ENCODE measurements at regions not wholly inside any gene's neighbourhood (a gene's known extent, or its start where the extent isn't known, plus 50 kb on each side); places are given as distances from the start of the nearest gene placed in this dataset.

DNA sequence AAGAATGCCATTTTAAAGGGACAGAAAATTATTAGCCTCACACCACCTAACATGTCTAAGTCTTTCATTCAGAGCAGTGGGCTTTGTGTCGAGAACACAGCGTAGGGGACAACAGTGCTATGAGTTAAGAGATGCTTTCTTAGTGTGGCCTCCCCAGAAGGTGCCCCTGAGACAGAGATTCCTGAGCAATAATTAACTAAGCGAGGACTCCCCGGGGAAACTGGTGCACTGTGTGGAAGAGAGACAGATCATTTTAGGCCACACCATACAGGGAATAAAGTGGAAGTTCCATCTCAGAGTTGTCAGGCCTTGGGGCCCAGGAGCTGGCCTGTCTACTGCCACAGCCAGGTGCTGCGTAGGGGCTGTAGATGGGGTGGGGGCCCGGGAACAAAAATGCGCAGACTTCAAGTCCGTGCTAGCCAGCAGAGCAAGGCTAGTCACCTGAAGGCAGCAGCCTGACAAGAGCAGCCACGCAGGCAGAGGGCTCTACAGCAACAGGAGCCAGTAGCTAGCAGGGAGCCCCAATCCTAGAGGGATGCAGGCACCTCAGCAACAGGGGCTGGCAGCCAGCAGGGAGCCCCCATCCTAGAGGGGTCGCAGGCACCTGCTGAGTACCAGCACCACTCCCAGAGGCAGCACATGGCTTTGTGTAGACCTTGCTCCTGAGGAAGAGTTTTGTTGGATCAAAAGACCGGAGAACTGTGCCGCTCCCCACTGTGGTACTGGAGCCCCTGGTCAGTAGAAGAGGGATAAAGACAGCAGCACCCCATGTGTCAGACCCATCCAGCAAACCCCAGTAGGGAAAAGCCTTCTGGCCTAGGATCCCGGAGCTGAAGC is 63.0 kb upstream of the NXT1 start:
- Histone ChIP-seq H3K27ac (no peak overlapping the region), H3K9me3 (no peaks in the 10 kb centered on the region), H3K4me3 (no peak overlapping the region), H3K36me3 (no peaks in the 10 kb centered on the region), H3K4me1 (no peaks in the 10 kb centered on the region), H3K27me3 (no peaks in the 10 kb centered on the region)
- WGBS (ENCODE audit: insufficient coverage, low coverage, low lambda C conversion rate, missing lambda C conversion rate): 30% methylated on average over 5 of the region's 13 CpGs
- TF ChIP-seq, protein P1, sequence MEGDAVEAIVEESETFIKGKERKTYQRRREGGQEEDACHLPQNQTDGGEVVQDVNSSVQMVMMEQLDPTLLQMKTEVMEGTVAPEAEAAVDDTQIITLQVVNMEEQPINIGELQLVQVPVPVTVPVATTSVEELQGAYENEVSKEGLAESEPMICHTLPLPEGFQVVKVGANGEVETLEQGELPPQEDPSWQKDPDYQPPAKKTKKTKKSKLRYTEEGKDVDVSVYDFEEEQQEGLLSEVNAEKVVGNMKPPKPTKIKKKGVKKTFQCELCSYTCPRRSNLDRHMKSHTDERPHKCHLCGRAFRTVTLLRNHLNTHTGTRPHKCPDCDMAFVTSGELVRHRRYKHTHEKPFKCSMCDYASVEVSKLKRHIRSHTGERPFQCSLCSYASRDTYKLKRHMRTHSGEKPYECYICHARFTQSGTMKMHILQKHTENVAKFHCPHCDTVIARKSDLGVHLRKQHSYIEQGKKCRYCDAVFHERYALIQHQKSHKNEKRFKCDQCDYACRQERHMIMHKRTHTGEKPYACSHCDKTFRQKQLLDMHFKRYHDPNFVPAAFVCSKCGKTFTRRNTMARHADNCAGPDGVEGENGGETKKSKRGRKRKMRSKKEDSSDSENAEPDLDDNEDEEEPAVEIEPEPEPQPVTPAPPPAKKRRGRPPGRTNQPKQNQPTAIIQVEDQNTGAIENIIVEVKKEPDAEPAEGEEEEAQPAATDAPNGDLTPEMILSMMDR (IDR thresholded peaks at IDR 0.05): no peak
- no peak for TF ChIP-seq POLR2A (IDR thresholded peaks at IDR 0.05)
- ATAC-seq (no peak), DNase-seq (no peak)
- intact Hi-C loops (cut with DNase I): no loop called here

- ATAC-seq (no peak), DNase-seq (no peak)
- H3K27ac ChIP-seq: no peak overlapping the region
- H3K9me3 ChIP-seq: no peaks in the 10 kb centered on the region
- no peaks in the 10 kb centered on the region for H3K27me3 ChIP-seq
- no peak for TF ChIP-seq POLR2A (IDR thresholded peaks at IDR 0.05)
- TF ChIP-seq, protein P1 (IDR thresholded peaks at IDR 0.05): no peak
- WGBS (ENCODE audit: insufficient coverage, low coverage, low lambda C conversion rate, missing lambda C conversion rate): 78% methylated on average over 8 of the region's 8 CpGs
- no peaks in the 10 kb centered on the region for H3K4me1 ChIP-seq
- no peak overlapping the region for H3K4me3 ChIP-seq
- no peaks in the 10 kb centered on the region for H3K36me3 ChIP-seq
- intact Hi-C loops (cut with DNase I): no loop called here
These were observed 64.2 kb upstream of the NXT1 start for GRCh38 chr20:23286346-23286745.

DNA sequence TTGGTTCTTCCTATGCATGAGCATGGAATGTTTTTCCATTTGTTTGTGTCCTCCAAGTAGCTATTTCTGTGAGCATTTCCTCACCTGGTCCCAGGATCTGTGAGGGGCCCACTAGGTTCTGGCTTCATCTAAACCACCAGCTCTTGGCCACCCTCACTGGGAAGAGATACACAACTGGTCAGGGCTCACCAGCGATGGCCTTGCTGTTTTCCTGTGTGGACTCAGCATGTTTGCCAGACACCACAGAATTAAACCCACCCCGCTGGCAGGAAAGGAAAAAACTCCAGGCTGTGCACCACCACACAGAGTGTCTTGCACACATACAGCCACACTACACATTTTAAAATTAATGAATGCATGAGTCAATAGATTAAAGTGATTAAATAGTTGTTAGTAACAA is 65.1 kb upstream of the NXT1 start:
- Histone ChIP-seq H3K36me3 (no peaks in the 10 kb centered on the region), H3K4me3 (no peak overlapping the region)

GRCh38 chr20:23284009-23284408 is 66.6 kb upstream of the NXT1 start:
- Histone ChIP-seq H3K9me3 (no peaks in the 10 kb centered on the region), H3K27ac (no peak overlapping the region), H3K4me3 (no peak overlapping the region), H3K4me1 (no peaks in the 10 kb centered on the region), H3K27me3 (no peaks in the 10 kb centered on the region), H3K36me3 (no peaks in the 10 kb centered on the region)
- WGBS (ENCODE audit: insufficient coverage, low coverage, low lambda C conversion rate, missing lambda C conversion rate): 79% methylated on average over 2 of the region's 2 CpGs
- TF ChIP-seq POLR2A (IDR thresholded peaks at IDR 0.05): no peak
- TF ChIP-seq, protein P1 (IDR thresholded peaks at IDR 0.05): no peak
- intact Hi-C loops (cut with DNase I): no loop called here
- DNase-seq: no peak
- no peak for ATAC-seq

More for the DNA sequence above, 65.1 kb upstream of the NXT1 start:
- no peak for ATAC-seq
- Histone ChIP-seq H3K27ac (no peak overlapping the region), H3K9me3 (no peaks in the 10 kb centered on the region), H3K27me3 (no peaks in the 10 kb centered on the region), H3K4me1 (no peaks in the 10 kb centered on the region)
- WGBS (ENCODE audit: insufficient coverage, low coverage, low lambda C conversion rate, missing lambda C conversion rate): 64% methylated on average over 2 of the region's 2 CpGs
- intact Hi-C loops (cut with DNase I): no loop called here
- TF ChIP-seq, protein P1 (IDR thresholded peaks at IDR 0.05): no peak
- no peak for DNase-seq

All from right lobe of liver (tissue), 6 donors.